ENCODE measurements at regions not wholly inside any gene's neighbourhood (a gene's known extent, or its start where the extent isn't known, plus 50 kb on each side); places are given as distances from the start of the nearest gene placed in this dataset.

DNA sequence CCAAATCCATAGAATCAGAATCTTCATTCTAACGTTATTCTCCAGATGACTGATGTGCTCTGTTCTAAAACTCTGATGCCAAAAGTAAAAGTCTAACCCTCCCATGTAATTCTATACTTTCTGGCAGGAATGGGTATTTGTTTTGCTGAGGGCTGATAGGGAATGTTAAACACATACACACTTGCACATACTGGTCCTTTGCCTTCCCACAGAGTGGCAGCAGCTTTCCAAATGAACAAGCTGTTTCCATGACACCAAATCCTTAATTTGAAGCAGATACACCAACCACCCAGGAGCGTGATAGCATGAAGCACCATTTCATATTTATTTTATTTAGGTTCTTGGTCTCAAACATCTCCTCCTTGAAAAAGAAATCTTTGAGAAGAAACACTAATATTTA lies 155.5 kb upstream of the PRDX4 start:
- TF ChIP-seq CREM (IDR thresholded peaks at IDR 0.05; ENCODE audit: low read depth) (no peak), U2AF2 (optimal IDR thresholded peaks at IDR 0.05; ENCODE audit: low read depth, low read length) (no peak), JUN (IDR thresholded peaks at IDR 0.05; ENCODE audit: borderline replicate concordance, low read depth, low read length) (no peak), JUN (CRISPR knock-in tag; IDR thresholded peaks at IDR 0.05; ENCODE audit: borderline replicate concordance) (no peak), SREBF2 (CRISPR knock-in tag; IDR thresholded peaks at IDR 0.05) (no peak), NFIC (IDR thresholded peaks at IDR 0.05) (no peak), ZZZ3 (IDR thresholded peaks at IDR 0.05) (no peak), GTF2F1 (IDR thresholded peaks at IDR 0.05; ENCODE audit: low read depth, low read length) (no peak), FOXM1 (IDR thresholded peaks at IDR 0.05; ENCODE audit: low read depth) (no peak), FOXM1 (CRISPR knock-in tag; IDR thresholded peaks at IDR 0.05; ENCODE audit: low read depth) (no peak), SPI1 (IDR thresholded peaks at IDR 0.05; ENCODE audit: borderline replicate concordance, low read depth, low read length) (no peak), POLR2A (conservative IDR thresholded peaks at IDR 0.05) (no peak)
- TF ChIP-seq, protein P1, sequence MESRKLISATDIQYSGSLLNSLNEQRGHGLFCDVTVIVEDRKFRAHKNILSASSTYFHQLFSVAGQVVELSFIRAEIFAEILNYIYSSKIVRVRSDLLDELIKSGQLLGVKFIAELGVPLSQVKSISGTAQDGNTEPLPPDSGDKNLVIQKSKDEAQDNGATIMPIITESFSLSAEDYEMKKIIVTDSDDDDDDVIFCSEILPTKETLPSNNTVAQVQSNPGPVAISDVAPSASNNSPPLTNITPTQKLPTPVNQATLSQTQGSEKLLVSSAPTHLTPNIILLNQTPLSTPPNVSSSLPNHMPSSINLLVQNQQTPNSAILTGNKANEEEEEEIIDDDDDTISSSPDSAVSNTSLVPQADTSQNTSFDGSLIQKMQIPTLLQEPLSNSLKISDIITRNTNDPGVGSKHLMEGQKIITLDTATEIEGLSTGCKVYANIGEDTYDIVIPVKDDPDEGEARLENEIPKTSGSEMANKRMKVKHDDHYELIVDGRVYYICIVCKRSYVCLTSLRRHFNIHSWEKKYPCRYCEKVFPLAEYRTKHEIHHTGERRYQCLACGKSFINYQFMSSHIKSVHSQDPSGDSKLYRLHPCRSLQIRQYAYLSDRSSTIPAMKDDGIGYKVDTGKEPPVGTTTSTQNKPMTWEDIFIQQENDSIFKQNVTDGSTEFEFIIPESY (CRISPR knock-in tag; IDR thresholded peaks at IDR 0.05), result no peak
- TF ChIP-seq, protein P2, sequence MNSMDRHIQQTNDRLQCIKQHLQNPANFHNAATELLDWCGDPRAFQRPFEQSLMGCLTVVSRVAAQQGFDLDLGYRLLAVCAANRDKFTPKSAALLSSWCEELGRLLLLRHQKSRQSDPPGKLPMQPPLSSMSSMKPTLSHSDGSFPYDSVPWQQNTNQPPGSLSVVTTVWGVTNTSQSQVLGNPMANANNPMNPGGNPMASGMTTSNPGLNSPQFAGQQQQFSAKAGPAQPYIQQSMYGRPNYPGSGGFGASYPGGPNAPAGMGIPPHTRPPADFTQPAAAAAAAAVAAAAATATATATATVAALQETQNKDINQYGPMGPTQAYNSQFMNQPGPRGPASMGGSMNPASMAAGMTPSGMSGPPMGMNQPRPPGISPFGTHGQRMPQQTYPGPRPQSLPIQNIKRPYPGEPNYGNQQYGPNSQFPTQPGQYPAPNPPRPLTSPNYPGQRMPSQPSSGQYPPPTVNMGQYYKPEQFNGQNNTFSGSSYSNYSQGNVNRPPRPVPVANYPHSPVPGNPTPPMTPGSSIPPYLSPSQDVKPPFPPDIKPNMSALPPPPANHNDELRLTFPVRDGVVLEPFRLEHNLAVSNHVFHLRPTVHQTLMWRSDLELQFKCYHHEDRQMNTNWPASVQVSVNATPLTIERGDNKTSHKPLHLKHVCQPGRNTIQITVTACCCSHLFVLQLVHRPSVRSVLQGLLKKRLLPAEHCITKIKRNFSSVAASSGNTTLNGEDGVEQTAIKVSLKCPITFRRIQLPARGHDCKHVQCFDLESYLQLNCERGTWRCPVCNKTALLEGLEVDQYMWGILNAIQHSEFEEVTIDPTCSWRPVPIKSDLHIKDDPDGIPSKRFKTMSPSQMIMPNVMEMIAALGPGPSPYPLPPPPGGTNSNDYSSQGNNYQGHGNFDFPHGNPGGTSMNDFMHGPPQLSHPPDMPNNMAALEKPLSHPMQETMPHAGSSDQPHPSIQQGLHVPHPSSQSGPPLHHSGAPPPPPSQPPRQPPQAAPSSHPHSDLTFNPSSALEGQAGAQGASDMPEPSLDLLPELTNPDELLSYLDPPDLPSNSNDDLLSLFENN (IDR thresholded peaks at IDR 0.05; ENCODE audit: low read depth in 2 of 2, low read length in 2 of 2), result no peak
- TF ChIP-seq, protein P3, sequence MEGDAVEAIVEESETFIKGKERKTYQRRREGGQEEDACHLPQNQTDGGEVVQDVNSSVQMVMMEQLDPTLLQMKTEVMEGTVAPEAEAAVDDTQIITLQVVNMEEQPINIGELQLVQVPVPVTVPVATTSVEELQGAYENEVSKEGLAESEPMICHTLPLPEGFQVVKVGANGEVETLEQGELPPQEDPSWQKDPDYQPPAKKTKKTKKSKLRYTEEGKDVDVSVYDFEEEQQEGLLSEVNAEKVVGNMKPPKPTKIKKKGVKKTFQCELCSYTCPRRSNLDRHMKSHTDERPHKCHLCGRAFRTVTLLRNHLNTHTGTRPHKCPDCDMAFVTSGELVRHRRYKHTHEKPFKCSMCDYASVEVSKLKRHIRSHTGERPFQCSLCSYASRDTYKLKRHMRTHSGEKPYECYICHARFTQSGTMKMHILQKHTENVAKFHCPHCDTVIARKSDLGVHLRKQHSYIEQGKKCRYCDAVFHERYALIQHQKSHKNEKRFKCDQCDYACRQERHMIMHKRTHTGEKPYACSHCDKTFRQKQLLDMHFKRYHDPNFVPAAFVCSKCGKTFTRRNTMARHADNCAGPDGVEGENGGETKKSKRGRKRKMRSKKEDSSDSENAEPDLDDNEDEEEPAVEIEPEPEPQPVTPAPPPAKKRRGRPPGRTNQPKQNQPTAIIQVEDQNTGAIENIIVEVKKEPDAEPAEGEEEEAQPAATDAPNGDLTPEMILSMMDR (IDR thresholded peaks at IDR 0.05 in 2 of 3, conservative IDR thresholded peaks at IDR 0.05 in 1 of 3; ENCODE audit: insufficient read depth in 2 of 3, low read depth in 1 of 3, low read length in 3 of 3), result no peak

Data from K562 (cell line).